Body of pancreas (tissue), 4 donors: ENCODE measurements at regions not wholly inside any gene's neighbourhood (a gene's known extent, or its start where the extent isn't known, plus 50 kb on each side); places are given as distances from the start of the nearest gene placed in this dataset.

ENCODE experiments used
- POLR2A ChIP-seq, 3 donors: fragments of 450-650 bp; IDR thresholded peaks; one replicate each; pipeline ENCODE4 v1.6.1; 2016; ENCODE audit warnings: antibody characterized with exemption in 3 of 3, mild to moderate bottlenecking in 2 of 3
- TF ChIP-seq, protein P1 (sequence below), 7 experiments: fragments of 450-650 bp in 4 of 7; fragments of 200-600 bp in 3 of 7; sonication (generic) in 3 of 7; IDR thresholded peaks; one replicate each; pipeline ENCODE4 v1.5.1; 2016 to 2019; ENCODE audit warnings: antibody characterized with exemption in 7 of 7

DNA sequence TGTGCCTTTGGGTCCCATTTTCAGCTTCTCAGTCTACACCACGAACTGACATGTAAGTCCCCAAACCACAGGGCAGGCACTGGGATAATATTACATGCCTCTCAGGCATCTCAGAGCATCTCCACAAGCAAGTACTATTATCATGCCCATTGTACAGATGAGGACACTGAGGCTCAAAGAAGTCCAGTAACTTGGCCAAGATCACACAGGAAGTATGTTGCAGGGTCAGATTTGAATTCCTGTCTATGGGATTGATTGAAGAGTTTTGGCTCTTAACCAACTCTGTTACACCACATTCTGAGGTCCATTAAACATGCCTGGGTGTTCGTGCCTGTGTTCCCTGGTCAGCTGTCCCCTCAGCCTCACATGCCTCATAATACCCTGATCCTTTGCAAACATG is 319.8 kb downstream of the FOXO1 start:
- TF ChIP-seq, protein P1, sequence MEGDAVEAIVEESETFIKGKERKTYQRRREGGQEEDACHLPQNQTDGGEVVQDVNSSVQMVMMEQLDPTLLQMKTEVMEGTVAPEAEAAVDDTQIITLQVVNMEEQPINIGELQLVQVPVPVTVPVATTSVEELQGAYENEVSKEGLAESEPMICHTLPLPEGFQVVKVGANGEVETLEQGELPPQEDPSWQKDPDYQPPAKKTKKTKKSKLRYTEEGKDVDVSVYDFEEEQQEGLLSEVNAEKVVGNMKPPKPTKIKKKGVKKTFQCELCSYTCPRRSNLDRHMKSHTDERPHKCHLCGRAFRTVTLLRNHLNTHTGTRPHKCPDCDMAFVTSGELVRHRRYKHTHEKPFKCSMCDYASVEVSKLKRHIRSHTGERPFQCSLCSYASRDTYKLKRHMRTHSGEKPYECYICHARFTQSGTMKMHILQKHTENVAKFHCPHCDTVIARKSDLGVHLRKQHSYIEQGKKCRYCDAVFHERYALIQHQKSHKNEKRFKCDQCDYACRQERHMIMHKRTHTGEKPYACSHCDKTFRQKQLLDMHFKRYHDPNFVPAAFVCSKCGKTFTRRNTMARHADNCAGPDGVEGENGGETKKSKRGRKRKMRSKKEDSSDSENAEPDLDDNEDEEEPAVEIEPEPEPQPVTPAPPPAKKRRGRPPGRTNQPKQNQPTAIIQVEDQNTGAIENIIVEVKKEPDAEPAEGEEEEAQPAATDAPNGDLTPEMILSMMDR (IDR thresholded peaks at IDR 0.05), result no peak
- TF ChIP-seq POLR2A (IDR thresholded peaks at IDR 0.05), result no peak
